K562 (cell line): ENCODE measurements at regions not wholly inside any gene's neighbourhood (a gene's known extent, or its start where the extent isn't known, plus 50 kb on each side); places are given as distances from the start of the nearest gene placed in this dataset.

Source experiments
- ATAC-seq: fragments of 200-7000 bp; cut with Tn5 transposase; 3 replicates; pipeline ENCODE4 v1.9.1; 2020; ENCODE audit warnings: moderate library complexity
- BruUV-seq: library from RNA; stranded (reverse); fragments of 400-500 nt; replicated peaks from 2 replicates; lab custom pipeline; 2021; lab: Mats Ljungman, UMichigan
- CTCF ChIA-PET: fragments of 300-600 bp; formaldehyde crosslinking; extraction: SDS; loops from one replicate; lab custom pipeline; 2021; ENCODE audit warnings: low intra/inter-chr PET ratio; lab: Yijun Ruan, JAX
- POLR2A ChIA-PET: fragments of 300-600, 350-650 bp; sonication (Branson Sonifier 250); formaldehyde crosslinking; extraction: SDS; loops from one replicate; lab custom pipeline; 2021; ENCODE audit warnings: antibody characterized with exemption, inconsistent platforms; lab: Yijun Ruan, JAX
- DNase-seq, 4 experiments: peaks; one replicate each; pipeline versions ENCODE4 v3.0.0 to v3.0.0-alpha.2; 2011 to 2018; ENCODE audit warnings: low spot score in 3 of 4, mixed read lengths in 3 of 4; ENCODE audit errors: extremely low read depth in 1 of 4
- FAIRE-seq: peaks from 2 replicates; lab custom pipeline; 2011; peaks lifted over from hg19 to GRCh38; lab: Jason Lieb, UNC
- H2AFZ ChIP-seq: 2 replicates; pipeline ENCODE4 v1.6.0; 2011; ENCODE audit warnings: low read depth, low read length, control low read depth, inconsistent platforms
- H3K27ac ChIP-seq: fragments of 200-600 bp; 3 replicates; pipeline ENCODE4 v1.8.0; 2011; ENCODE audit warnings: low read depth, mild to moderate bottlenecking, control low read depth, inconsistent platforms, low read length, moderate library complexity, mixed read lengths; ENCODE audit errors: extremely low read depth
- H3K27me3 ChIP-seq, 2 experiments: fragments of 300-600 bp in 1 of 2; 2 replicates in 1 of 2; 3 replicates in 1 of 2; pipeline versions ENCODE4 v1.6.0 to v1.8.0; 2011; ENCODE audit warnings: inconsistent platforms in 2 of 2, low read length in 2 of 2, mild to moderate bottlenecking in 1 of 2, mixed read lengths in 1 of 2, moderate library complexity in 1 of 2; ENCODE audit not compliant: control insufficient read depth in 2 of 2, insufficient read depth in 2 of 2
- H3K36me3 ChIP-seq: fragments of 300-600 bp; 3 replicates; pipeline ENCODE4 v1.8.0; 2011; ENCODE audit warnings: mild to moderate bottlenecking, low read length, inconsistent platforms; ENCODE audit not compliant: control insufficient read depth, insufficient read depth
- H3K4me1 ChIP-seq, 2 experiments: fragments of 200-600 bp in 1 of 2; replicated peaks in 1 of 2; 2 replicates in 1 of 2; 3 replicates in 1 of 2; pipeline versions ENCODE4 v1.5.1 to v1.8.0; 2011; ENCODE audit warnings: inconsistent platforms in 2 of 2, low read length in 2 of 2, mild to moderate bottlenecking in 1 of 2, mixed read lengths in 1 of 2, moderate library complexity in 1 of 2; ENCODE audit not compliant: control insufficient read depth in 2 of 2, insufficient read depth in 2 of 2
- H3K4me2 ChIP-seq: 2 replicates; pipeline ENCODE4 v1.6.1; 2011; ENCODE audit warnings: low read length, control low read depth, inconsistent platforms, mixed read lengths; ENCODE audit not compliant: insufficient read depth
- H3K4me3 ChIP-seq: fragments of 200-600 bp; sonication (generic), shearing (Covaris generic); 2 replicates; pipeline ENCODE4 v1.5.1; 2016; ENCODE audit warnings: control low read depth, inconsistent platforms
- H3K79me2 ChIP-seq: fragments of 200-600 bp; 3 replicates; pipeline ENCODE4 v1.8.0; 2011; ENCODE audit warnings: low read length, inconsistent platforms; ENCODE audit not compliant: control insufficient read depth, insufficient read depth
- H3K9ac ChIP-seq, 2 experiments: 2 replicates each; pipeline versions ENCODE4 v1.6.0 to v1.6.1; 2011; ENCODE audit warnings: low read depth in 2 of 2, low read length in 2 of 2, control low read depth in 1 of 2, inconsistent platforms in 1 of 2, mild to moderate bottlenecking in 1 of 2, mixed read lengths in 1 of 2; ENCODE audit not compliant: insufficient read depth in 1 of 2
- H3K9me1 ChIP-seq: one replicate; pipeline ENCODE4 v1.6.0; 2011; ENCODE audit warnings: inconsistent platforms, mild to moderate bottlenecking, low read length, moderate library complexity; ENCODE audit not compliant: control insufficient read depth, insufficient read depth
- H3K9me3 ChIP-seq: replicated peaks from 2 replicates; pipeline ENCODE4 v1.5.1; 2011; ENCODE audit warnings: low read depth, low read length, inconsistent platforms; ENCODE audit not compliant: control insufficient read depth, insufficient read depth
- H4K20me1 ChIP-seq: replicated peaks from 2 replicates; pipeline ENCODE4 v1.6.1; 2011; ENCODE audit warnings: low read length, inconsistent platforms, mixed read lengths; ENCODE audit not compliant: control insufficient read depth, insufficient read depth
- ARID2 ChIP-seq: fragments of 450-650 bp; IDR thresholded peaks from 2 replicates; pipeline ENCODE4 v1.6.1; 2017; ENCODE audit warnings: antibody characterized with exemption, mild to moderate bottlenecking
- JUNB ChIP-seq: fragments of 450-650 bp; formaldehyde crosslinking; conservative IDR thresholded peaks from 2 replicates; pipeline ENCODE4 v1.4.0; 2020; ENCODE audit warnings: mild to moderate bottlenecking
- MYBL2 ChIP-seq, 2 experiments: fragments of 450-650 bp in 1 of 2; sonication (generic) in 1 of 2; formaldehyde crosslinking in 1 of 2; IDR thresholded peaks; 2 replicates each; pipeline versions ENCODE4 v1.6.1 to v1.8.1; 2017 to 2022; ENCODE audit warnings: borderline replicate concordance in 1 of 2, inconsistent platforms in 1 of 2, low read depth in 1 of 2, mild to moderate bottlenecking in 1 of 2, missing genetic modification reagents in 1 of 2, moderate library complexity in 1 of 2
- ZFP36 ChIP-seq: fragments of 150-350 bp; IDR thresholded peaks from 2 replicates; pipeline ENCODE4 v1.6.1; 2018; ENCODE audit warnings: low read length, low read depth; ENCODE audit not compliant: partially characterized antibody
- ZNF232 ChIP-seq: sonication (generic); formaldehyde crosslinking; IDR thresholded peaks from 2 replicates; pipeline ENCODE4 v1.8.0; 2022; ENCODE audit warnings: mild to moderate bottlenecking, missing genetic modification reagents
- ZNF316 ChIP-seq: fragments of 450-650 bp; IDR thresholded peaks from 2 replicates; pipeline ENCODE4 v1.6.1; 2016
- ZNF592 ChIP-seq: fragments of 450-650 bp; IDR thresholded peaks from 2 replicates; pipeline ENCODE4 v1.6.1; 2017; ENCODE audit warnings: antibody characterized with exemption, mild to moderate bottlenecking
- ZNF668 ChIP-seq: fragments of 250-450 bp; sonication (Bioruptor Pico); IDR thresholded peaks from 2 replicates; pipeline ENCODE4 v1.8.0; 2022; ENCODE audit warnings: mild to moderate bottlenecking, inconsistent platforms
- ZNF766 ChIP-seq: fragments of 200-800 bp; sonication (Bioruptor generic); conservative IDR thresholded peaks from 2 replicates; pipeline ENCODE4 v1.6.1; 2016; ENCODE audit warnings: missing genetic modification characterization, missing compliant biosample characterization
- in situ Hi-C: fragments of 300-500 bp; cut with MboI; formaldehyde crosslinking; loops from 4 replicates; pipeline ENCODE4 v1.15.0; 2018; ENCODE audit warnings: inconsistent platforms, mixed read lengths
- intact Hi-C: fragments of 100-400 bp; cut with micrococcal nuclease; formaldehyde crosslinking; loops from 2 replicates; pipeline ENCODE4 v1.14.2; 2022
- TF ChIP-seq, protein P1 (sequence below): fragments of 250-450 bp; sonication (Bioruptor Pico); IDR thresholded peaks from 2 replicates; pipeline ENCODE4 v1.8.0; 2022; ENCODE audit warnings: moderate library complexity, mild to moderate bottlenecking, inconsistent platforms
- TF ChIP-seq, protein P2 (sequence below): fragments of 250-450 bp; sonication (Bioruptor Pico); IDR thresholded peaks from 2 replicates; pipeline ENCODE4 v1.8.0; 2022; ENCODE audit warnings: inconsistent platforms, mild to moderate bottlenecking, moderate library complexity, borderline replicate concordance
- TF ChIP-seq, protein P3 (sequence below): fragments of 150-350 bp; IDR thresholded peaks from 2 replicates; pipeline ENCODE4 v1.6.1; 2014; ENCODE audit warnings: low read depth, mild to moderate bottlenecking, low read length, borderline replicate concordance

DNA sequence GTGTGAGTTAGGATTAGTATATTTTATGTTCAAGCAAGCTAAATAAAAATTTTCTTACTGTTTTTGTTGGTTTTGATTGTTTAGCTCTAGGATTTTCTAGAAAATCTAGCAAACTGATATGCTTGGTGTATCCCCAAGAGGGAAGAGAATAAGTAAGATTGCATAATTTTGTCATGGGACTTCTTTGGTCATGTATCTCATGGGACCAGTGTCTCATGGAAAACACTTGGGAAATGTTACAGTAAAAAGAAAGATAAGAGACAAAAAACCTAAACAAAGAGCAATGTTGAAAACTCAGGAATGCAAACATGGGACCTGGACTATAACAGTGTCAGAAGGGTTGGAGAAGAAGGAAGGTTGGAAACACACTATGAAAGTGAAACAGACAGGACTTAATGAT, 119.4 kb downstream of the TLR4 start:
- CTCF ChIA-PET = no interaction called here

More for the DNA sequence above, 119.4 kb downstream of the TLR4 start:
- intact Hi-C loops (no loop called here), in situ Hi-C loops (no loop called here)
- no peaks in the 10 kb centered on the region for H3K79me2 ChIP-seq
- no peak for TF ChIP-seq ZNF232 (CRISPR knock-in tag)
- no peak for TF ChIP-seq ZNF668 (CRISPR knock-in tag)
- no peak for TF ChIP-seq ZNF592
- TF ChIP-seq, protein P1, sequence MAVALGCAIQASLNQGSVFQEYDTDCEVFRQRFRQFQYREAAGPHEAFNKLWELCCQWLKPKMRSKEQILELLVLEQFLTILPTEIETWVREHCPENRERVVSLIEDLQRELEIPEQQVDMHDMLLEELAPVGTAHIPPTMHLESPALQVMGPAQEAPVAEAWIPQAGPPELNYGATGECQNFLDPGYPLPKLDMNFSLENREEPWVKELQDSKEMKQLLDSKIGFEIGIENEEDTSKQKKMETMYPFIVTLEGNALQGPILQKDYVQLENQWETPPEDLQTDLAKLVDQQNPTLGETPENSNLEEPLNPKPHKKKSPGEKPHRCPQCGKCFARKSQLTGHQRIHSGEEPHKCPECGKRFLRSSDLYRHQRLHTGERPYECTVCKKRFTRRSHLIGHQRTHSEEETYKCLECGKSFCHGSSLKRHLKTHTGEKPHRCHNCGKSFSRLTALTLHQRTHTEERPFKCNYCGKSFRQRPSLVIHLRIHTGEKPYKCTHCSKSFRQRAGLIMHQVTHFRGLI (CRISPR knock-in tag) = no peak
- TF ChIP-seq ARID2 = no peak
- TF ChIP-seq ZNF766 (CRISPR knock-in tag) = no peak
- no peak for TF ChIP-seq ZFP36
- TF ChIP-seq, protein P2, sequence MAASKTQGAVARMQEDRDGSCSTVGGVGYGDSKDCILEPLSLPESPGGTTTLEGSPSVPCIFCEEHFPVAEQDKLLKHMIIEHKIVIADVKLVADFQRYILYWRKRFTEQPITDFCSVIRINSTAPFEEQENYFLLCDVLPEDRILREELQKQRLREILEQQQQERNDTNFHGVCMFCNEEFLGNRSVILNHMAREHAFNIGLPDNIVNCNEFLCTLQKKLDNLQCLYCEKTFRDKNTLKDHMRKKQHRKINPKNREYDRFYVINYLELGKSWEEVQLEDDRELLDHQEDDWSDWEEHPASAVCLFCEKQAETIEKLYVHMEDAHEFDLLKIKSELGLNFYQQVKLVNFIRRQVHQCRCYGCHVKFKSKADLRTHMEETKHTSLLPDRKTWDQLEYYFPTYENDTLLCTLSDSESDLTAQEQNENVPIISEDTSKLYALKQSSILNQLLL (CRISPR knock-in tag) = no peak
- TF ChIP-seq, protein P3, sequence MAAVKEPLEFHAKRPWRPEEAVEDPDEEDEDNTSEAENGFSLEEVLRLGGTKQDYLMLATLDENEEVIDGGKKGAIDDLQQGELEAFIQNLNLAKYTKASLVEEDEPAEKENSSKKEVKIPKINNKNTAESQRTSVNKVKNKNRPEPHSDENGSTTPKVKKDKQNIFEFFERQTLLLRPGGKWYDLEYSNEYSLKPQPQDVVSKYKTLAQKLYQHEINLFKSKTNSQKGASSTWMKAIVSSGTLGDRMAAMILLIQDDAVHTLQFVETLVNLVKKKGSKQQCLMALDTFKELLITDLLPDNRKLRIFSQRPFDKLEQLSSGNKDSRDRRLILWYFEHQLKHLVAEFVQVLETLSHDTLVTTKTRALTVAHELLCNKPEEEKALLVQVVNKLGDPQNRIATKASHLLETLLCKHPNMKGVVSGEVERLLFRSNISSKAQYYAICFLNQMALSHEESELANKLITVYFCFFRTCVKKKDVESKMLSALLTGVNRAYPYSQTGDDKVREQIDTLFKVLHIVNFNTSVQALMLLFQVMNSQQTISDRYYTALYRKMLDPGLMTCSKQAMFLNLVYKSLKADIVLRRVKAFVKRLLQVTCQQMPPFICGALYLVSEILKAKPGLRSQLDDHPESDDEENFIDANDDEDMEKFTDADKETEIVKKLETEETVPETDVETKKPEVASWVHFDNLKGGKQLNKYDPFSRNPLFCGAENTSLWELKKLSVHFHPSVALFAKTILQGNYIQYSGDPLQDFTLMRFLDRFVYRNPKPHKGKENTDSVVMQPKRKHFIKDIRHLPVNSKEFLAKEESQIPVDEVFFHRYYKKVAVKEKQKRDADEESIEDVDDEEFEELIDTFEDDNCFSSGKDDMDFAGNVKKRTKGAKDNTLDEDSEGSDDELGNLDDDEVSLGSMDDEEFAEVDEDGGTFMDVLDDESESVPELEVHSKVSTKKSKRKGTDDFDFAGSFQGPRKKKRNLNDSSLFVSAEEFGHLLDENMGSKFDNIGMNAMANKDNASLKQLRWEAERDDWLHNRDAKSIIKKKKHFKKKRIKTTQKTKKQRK = no peak
- no peak for TF ChIP-seq ZNF316
- TF ChIP-seq MYBL2 (IDR thresholded peaks at IDR 0.05; ENCODE audit: low read depth) = no peak
- no peak for TF ChIP-seq MYBL2 (CRISPR knock-in tag; IDR thresholded peaks at IDR 0.05; ENCODE audit: borderline replicate concordance)
- no peak for TF ChIP-seq JUNB (CRISPR knock-in tag)
- peaks cover 2% of the 10 kb centered on the region for H3K9me3 ChIP-seq
- H3K9ac ChIP-seq = no peak overlapping the region
- no peaks in the 10 kb centered on the region for H3K36me3 ChIP-seq
- POLR2A ChIA-PET = no interaction called here
- H3K27me3 ChIP-seq = no peaks in the 10 kb centered on the region
- H4K20me1 ChIP-seq = no peaks in the 10 kb centered on the region
- H2AFZ ChIP-seq = no peak overlapping the region
- FAIRE-seq = no peak
- H3K4me3 ChIP-seq = no peak overlapping the region
- DNase-seq = no peak
- H3K9me1 ChIP-seq = no peaks in the 10 kb centered on the region
- no peak overlapping the region for H3K27ac ChIP-seq
- no peak for ATAC-seq
- BruUV-seq = no TSS peak
- H3K4me2 ChIP-seq = no peak overlapping the region
- no peaks in the 10 kb centered on the region for H3K4me1 ChIP-seq
